GM12864 (cell line): ENCODE measurements at regions not wholly inside any gene's neighbourhood (a gene's known extent, or its start where the extent isn't known, plus 50 kb on each side); places are given as distances from the start of the nearest gene placed in this dataset.

ENCODE experiments used
- DNase-seq: peaks from one replicate; pipeline ENCODE4 v3.0.0-alpha.2; 2011; ENCODE audit warnings: low read depth
- H3K4me3 ChIP-seq: 2 replicates; pipeline ENCODE4 v1.5.1; 2011; ENCODE audit warnings: mild to moderate bottlenecking, low read depth, low read length, control low read depth
- TF ChIP-seq, protein P1 (sequence below): IDR thresholded peaks from 2 replicates; pipeline ENCODE4 v1.5.1; 2011; ENCODE audit warnings: low read depth, mild to moderate bottlenecking, moderate library complexity, low read length, control low read depth, inconsistent platforms; ENCODE audit errors: missing control alignments

DNA sequence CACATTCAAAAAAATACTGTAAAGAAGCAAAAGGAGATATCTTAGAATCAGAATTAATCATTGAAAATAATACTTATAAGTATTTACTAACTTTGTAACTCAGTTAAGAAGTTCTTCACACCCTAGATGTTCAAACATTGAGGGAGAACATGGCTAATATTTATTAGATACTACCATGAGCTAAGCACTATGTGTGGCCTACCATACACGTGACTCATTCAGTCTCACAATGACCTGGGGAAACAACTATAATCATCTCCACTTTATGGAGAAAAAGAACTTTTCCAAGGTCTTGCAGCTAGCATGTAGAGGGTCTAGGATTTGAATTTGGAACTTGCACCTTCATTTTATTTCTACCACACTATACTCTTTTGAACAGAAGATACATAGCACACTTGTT, 361.9 kb upstream of the CFAP20DC start:
- TF ChIP-seq, protein P1, sequence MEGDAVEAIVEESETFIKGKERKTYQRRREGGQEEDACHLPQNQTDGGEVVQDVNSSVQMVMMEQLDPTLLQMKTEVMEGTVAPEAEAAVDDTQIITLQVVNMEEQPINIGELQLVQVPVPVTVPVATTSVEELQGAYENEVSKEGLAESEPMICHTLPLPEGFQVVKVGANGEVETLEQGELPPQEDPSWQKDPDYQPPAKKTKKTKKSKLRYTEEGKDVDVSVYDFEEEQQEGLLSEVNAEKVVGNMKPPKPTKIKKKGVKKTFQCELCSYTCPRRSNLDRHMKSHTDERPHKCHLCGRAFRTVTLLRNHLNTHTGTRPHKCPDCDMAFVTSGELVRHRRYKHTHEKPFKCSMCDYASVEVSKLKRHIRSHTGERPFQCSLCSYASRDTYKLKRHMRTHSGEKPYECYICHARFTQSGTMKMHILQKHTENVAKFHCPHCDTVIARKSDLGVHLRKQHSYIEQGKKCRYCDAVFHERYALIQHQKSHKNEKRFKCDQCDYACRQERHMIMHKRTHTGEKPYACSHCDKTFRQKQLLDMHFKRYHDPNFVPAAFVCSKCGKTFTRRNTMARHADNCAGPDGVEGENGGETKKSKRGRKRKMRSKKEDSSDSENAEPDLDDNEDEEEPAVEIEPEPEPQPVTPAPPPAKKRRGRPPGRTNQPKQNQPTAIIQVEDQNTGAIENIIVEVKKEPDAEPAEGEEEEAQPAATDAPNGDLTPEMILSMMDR = no peak
- no peak for DNase-seq
- no peak overlapping the region for H3K4me3 ChIP-seq

DNA sequence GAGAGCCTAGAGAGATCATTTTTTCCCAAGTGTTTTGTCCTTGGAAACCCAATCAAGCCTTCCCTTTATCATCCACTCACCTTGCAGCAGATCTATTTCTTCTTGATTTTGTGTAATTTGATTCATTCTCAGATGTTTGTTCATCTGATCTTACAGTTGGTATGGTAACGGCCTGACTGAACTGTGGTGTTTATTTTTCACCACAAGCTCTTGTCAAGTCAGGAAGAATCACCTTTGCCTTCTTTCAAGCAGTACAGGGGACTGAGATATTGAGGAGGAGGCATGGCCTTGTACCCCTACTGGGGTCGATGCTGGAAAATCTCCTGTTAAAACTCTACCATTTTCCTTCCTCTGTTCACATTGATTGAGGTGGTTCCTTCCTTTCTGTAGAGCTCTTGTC, 361.4 kb upstream of the CFAP20DC start:
- TF ChIP-seq, protein P1 = no peak
- no peak for DNase-seq
- H3K4me3 ChIP-seq = no peak overlapping the region

DNA sequence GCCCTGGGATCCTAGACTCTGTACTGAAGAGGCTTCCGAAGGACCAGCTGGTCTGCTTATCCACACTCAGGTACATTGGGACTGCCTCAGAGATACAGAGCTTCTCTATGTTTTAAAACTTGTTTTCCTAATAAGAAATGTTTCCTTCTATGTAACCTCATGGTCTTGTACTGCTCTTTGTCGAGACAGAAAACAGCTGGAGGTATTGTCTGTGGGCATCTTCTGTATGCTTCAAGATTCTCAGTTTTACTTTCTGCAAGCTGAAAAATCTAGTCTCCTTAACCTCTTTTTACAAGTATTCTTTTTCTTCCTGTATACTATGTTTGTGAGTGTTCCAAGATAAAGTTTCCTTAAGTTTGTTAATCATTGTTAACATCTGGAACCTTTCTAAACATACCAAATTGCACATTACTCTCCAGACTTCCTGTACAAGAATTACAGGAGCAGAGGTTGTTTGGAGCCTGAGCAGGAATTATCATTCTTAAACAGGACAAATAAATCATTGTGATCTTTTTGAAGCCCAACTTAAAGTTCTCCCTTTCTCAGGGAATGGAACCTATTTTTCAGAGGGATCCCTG, 358.3 kb upstream of the CFAP20DC start:
- no peak for DNase-seq
- TF ChIP-seq, protein P1 = no peak
- no peak overlapping the region for H3K4me3 ChIP-seq

DNA sequence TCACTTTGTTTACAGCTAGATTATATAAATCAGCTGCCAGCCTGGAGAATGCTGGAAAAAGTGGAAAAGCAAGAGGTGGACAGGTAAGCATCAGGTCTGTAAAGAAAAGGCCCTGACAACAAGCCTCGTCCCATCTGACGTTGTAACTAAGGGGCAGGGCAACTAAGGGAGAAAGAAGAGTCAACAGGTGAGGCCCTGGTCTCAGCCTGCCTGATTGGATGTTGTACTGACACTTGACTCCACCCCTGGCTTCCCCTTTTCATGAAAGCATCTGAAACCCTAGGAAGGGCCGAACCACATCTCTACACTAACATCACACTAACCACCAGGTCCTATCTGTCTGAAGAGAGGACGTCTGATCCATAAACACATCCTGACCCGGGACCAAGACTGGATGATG, 357.6 kb upstream of the CFAP20DC start:
- TF ChIP-seq, protein P1 = no peak
- DNase-seq = no peak
- H3K4me3 ChIP-seq = no peak overlapping the region

DNA sequence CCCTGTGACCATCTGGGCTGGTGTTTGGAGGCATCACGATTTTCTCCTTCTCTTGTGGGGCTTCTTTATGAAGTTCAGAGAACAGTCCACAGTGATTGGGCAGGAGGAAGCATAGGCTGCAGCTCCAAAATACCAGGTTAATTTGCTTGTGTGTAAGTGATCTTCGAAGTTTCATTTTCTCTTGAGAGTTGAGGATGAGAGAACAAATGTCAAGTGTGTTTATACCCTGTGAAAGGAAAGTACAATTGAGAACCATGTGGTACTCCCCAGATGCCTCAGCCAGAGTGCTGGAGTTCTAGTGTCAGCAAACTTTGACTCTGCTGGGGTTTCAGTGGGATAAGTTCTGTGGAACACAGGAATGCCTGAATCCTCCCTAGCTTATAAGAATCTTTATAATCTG, 357.1 kb upstream of the CFAP20DC start:
- TF ChIP-seq, protein P1 = no peak
- H3K4me3 ChIP-seq = no peak overlapping the region
- peak; percentile 64 for DNase-seq

DNA sequence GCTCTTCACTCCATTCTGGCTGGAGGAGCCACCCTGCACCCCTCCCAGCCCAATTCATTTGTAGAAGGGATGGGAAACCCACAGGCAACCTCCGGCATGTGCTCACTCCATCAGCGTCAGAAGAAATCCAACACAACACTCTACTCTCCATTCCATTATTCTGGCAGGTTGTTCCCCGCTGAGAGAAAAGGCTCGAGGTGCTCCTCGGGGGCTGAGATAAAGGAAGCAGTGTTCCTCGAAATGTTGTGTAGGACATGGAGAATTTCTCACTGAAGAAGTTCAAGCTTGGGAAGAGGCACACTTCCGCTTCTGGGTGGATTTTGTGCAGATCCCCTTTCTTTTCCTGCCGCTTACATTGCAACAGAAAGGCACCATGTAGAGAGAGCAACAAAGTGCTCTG, 355.0 kb upstream of the CFAP20DC start:
- TF ChIP-seq, protein P1 = no peak
- no peak overlapping the region for H3K4me3 ChIP-seq
- DNase-seq = no peak

DNA sequence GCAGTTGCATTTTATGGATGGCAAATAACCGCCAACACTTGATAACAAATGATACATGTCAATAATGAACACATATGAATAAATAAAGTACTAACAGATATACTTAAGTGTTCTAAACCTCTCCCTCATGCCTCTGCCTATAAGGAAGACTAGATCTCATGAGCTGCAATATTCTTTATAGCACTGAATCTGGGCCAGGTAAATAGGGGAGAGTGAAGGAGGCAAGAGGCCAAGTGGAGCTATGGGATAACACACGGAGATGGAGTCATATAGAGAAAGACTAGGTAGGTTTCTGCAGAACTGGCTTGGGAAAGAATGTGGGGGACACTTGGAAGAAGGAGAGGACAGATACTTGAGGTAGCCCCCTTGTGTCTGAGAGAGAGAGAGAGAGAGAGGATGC, 354.2 kb upstream of the CFAP20DC start:
- H3K4me3 ChIP-seq = no peak overlapping the region
- TF ChIP-seq, protein P1 = no peak
- DNase-seq = no peak
